GM21717 (cell line): ENCODE measurements at regions not wholly inside any gene's neighbourhood (a gene's known extent, or its start where the extent isn't known, plus 50 kb on each side); places are given as distances from the start of the nearest gene placed in this dataset.
"Not testable (repeated sequence)": the region's sequence is repeated elsewhere in the genome, so short reads cannot be mapped to it uniquely, and the experiment has no call there.

Experiments
- ATAC-seq: cut with Tn5 transposase; IDR thresholded peaks from one replicate; pipeline ENCODE4 v1.9.1; 2021; ENCODE audit warnings: mild to moderate bottlenecking, moderate library complexity; ENCODE audit not compliant: unreplicated experiment

- no peak for ATAC-seq
Measured at GRCh38 chr21:21996891-21997290, 998.7 kb downstream of the NCAM2 start.

GRCh38 chr21:21997390-21998333 lies 999.5 kb downstream of the NCAM2 start:
- no peak for ATAC-seq

GRCh38 chr21:22019766-22020165 lies 1021.6 kb downstream of the NCAM2 start:
- ATAC-seq: no peak

GRCh38 chr21:22020221-22020620 lies 1022.0 kb downstream of the NCAM2 start:
- no peak for ATAC-seq

GRCh38 chr21:22023896-22024295 lies 1025.7 kb downstream of the NCAM2 start:
- not testable (repeated sequence) for ATAC-seq

- ATAC-seq: no peak
Measured at GRCh38 chr21:22044431-22044830, 1046.2 kb downstream of the NCAM2 start.

GRCh38 chr21:22046576-22046975 lies 1048.4 kb downstream of the NCAM2 start:
- ATAC-seq: no peak

- no peak for ATAC-seq
Measured at GRCh38 chr21:22056904-22057303, 1058.7 kb downstream of the NCAM2 start.

GRCh38 chr21:22062472-22063139 lies 1064.4 kb downstream of the NCAM2 start:
- ATAC-seq: no peak

GRCh38 chr21:22063140-22063539 lies 1064.9 kb downstream of the NCAM2 start:
- ATAC-seq: no peak

GRCh38 chr21:22076471-22076870 lies 1078.3 kb downstream of the NCAM2 start:
- ATAC-seq: no peak

- no peak for ATAC-seq
Measured at GRCh38 chr21:22083899-22084298, 1085.7 kb downstream of the NCAM2 start.

- ATAC-seq: no peak
Measured at GRCh38 chr21:22096314-22096713, 1098.1 kb downstream of the NCAM2 start.

GRCh38 chr21:22106720-22107410 lies 1108.7 kb downstream of the NCAM2 start:
- ATAC-seq: no peak

GRCh38 chr21:22115746-22116145 lies 1117.5 kb downstream of the NCAM2 start:
- no peak for ATAC-seq

GRCh38 chr21:22120616-22121266 lies 1122.5 kb downstream of the NCAM2 start:
- no peak for ATAC-seq

- no peak for ATAC-seq
Measured at GRCh38 chr21:22125581-22125980, 1127.4 kb downstream of the NCAM2 start.

- no peak for ATAC-seq
Measured at GRCh38 chr21:22128671-22129070, 1130.5 kb downstream of the NCAM2 start.

GRCh38 chr21:22132358-22133071 lies 1134.3 kb downstream of the NCAM2 start:
- no peak for ATAC-seq

- no peak for ATAC-seq
Measured at GRCh38 chr21:22136740-22137139, 1138.5 kb downstream of the NCAM2 start.
